GM12872 (cell line): ENCODE measurements at regions not wholly inside any gene's neighbourhood (a gene's known extent, or its start where the extent isn't known, plus 50 kb on each side); places are given as distances from the start of the nearest gene placed in this dataset.

Source experiments
- CTCF ChIP-seq: IDR thresholded peaks from 3 replicates; pipeline ENCODE4 v1.5.1; 2011; ENCODE audit warnings: low read depth, mild to moderate bottlenecking, low read length, moderate library complexity; ENCODE audit not compliant: insufficient read depth

GRCh38 chr3:77902675-77903074 lies 862.8 kb downstream of the ROBO2 start:
- no peak for TF ChIP-seq CTCF

- TF ChIP-seq CTCF, result no peak
Measured at GRCh38 chr3:77906102-77906709, 866.3 kb downstream of the ROBO2 start.

- no peak for TF ChIP-seq CTCF
Measured at GRCh38 chr3:77913524-77914174, 873.8 kb downstream of the ROBO2 start.

- no peak for TF ChIP-seq CTCF
Measured at GRCh38 chr3:77915336-77915735, 875.4 kb downstream of the ROBO2 start.

GRCh38 chr3:77917225-77917624 lies 877.3 kb downstream of the ROBO2 start:
- TF ChIP-seq CTCF, result no peak

GRCh38 chr3:77919244-77919643 lies 879.3 kb downstream of the ROBO2 start:
- no peak for TF ChIP-seq CTCF

- TF ChIP-seq CTCF, result no peak
Measured at GRCh38 chr3:77931255-77932009, 891.5 kb downstream of the ROBO2 start.
